Loucy (cell line): ENCODE measurements at regions not wholly inside any gene's neighbourhood (a gene's known extent, or its start where the extent isn't known, plus 50 kb on each side); places are given as distances from the start of the nearest gene placed in this dataset.

Experiments used
- H2AFZ ChIP-seq: fragments of 200-600 bp; sonication (generic); 2 replicates; pipeline ENCODE4 v1.6.0; 2016; ENCODE audit warnings: antibody characterized with exemption, mild to moderate bottlenecking, low read length, moderate library complexity
- H3F3A ChIP-seq: fragments of 200-600 bp; 2 replicates; pipeline ENCODE4 v1.6.0; 2016; ENCODE audit warnings: antibody characterized with exemption, low read depth, mild to moderate bottlenecking
- H3K27me3 ChIP-seq: fragments of 200-600 bp; sonication (generic); 2 replicates; pipeline ENCODE4 v1.6.1; 2014; ENCODE audit warnings: low read length, mild to moderate bottlenecking; ENCODE audit not compliant: insufficient read depth, poor library complexity, severe bottlenecking
- H3K36me3 ChIP-seq: fragments of 200-600 bp; sonication (generic); 2 replicates; pipeline ENCODE4 v1.6.1; 2016; ENCODE audit warnings: low read length; ENCODE audit not compliant: insufficient read depth
- H3K4me1 ChIP-seq: fragments of 200-600 bp; sonication (generic); 2 replicates; pipeline ENCODE4 v1.5.1; 2014; ENCODE audit warnings: low read length, mild to moderate bottlenecking; ENCODE audit not compliant: insufficient read depth, poor library complexity, severe bottlenecking
- H3K4me2 ChIP-seq: fragments of 200-600 bp; sonication (generic); 2 replicates; pipeline ENCODE4 v1.6.0; 2014; ENCODE audit warnings: antibody characterized with exemption, low read length, low read depth, mild to moderate bottlenecking; ENCODE audit not compliant: poor library complexity, severe bottlenecking
- H3K4me3 ChIP-seq: fragments of 200-600 bp; sonication (generic); 2 replicates; pipeline ENCODE4 v1.5.1; 2014; ENCODE audit warnings: low read length, mild to moderate bottlenecking, mixed read lengths; ENCODE audit not compliant: poor library complexity, severe bottlenecking
- H3K79me2 ChIP-seq: fragments of 200-600 bp; sonication (generic); 2 replicates; pipeline ENCODE4 v1.6.1; 2014; ENCODE audit warnings: low read length; ENCODE audit not compliant: insufficient read depth
- H3K9ac ChIP-seq: fragments of 200-600 bp; sonication (generic); 2 replicates; pipeline ENCODE4 v1.6.0; 2014; ENCODE audit warnings: mild to moderate bottlenecking, low read depth, low read length, moderate library complexity; ENCODE audit not compliant: poor library complexity, severe bottlenecking
- H3K9me2 ChIP-seq: fragments of 200-600 bp; sonication (generic); replicated peaks from 2 replicates; pipeline ENCODE4 v1.6.1; 2016; ENCODE audit warnings: low read depth, low read length, mixed read lengths
- H3K9me3 ChIP-seq: fragments of 200-600 bp; sonication (generic); 2 replicates; pipeline ENCODE4 v1.6.1; 2014; ENCODE audit warnings: mild to moderate bottlenecking, antibody characterized with exemption, low read length, low read depth; ENCODE audit not compliant: insufficient read depth
- H4K20me1 ChIP-seq: fragments of 200-600 bp; sonication (generic); 2 replicates; pipeline ENCODE4 v1.6.0; 2014; ENCODE audit warnings: antibody characterized with exemption, low read length, mild to moderate bottlenecking; ENCODE audit not compliant: insufficient read depth, poor library complexity, severe bottlenecking
- EZH2phosphoT487 ChIP-seq: fragments of 200-600 bp; IDR thresholded peaks from 2 replicates; pipeline ENCODE4 v1.6.1; 2018; ENCODE audit warnings: antibody characterized with exemption, mild to moderate bottlenecking, moderate library complexity, borderline replicate concordance
- TF ChIP-seq, protein P1 (sequence below): fragments of 200-600 bp; sonication (generic); conservative IDR thresholded peaks from 2 replicates; pipeline ENCODE4 v1.5.1; 2014; ENCODE audit warnings: mild to moderate bottlenecking, antibody characterized with exemption, low read length

DNA sequence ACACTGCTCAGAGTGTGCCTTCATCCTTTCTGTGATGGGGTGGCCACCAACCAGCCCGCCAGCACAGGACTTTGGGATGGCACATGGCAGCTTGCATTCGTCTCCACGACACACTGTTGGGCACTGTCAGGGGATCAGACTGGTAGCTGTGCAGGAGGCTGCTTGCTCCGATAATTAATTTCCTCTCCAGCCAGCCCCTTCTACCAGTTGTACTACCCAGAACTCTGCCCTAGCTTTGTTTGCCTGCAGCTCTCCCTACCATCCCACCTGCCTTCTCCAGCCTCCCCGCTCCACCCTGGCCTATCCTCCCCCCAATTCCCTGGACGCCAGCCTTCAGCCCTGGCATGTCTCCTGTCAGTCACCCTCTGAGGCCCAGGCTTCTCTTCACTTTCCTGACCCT lies 228.3 kb downstream of the TSHZ3 start:
- TF ChIP-seq, protein P1, sequence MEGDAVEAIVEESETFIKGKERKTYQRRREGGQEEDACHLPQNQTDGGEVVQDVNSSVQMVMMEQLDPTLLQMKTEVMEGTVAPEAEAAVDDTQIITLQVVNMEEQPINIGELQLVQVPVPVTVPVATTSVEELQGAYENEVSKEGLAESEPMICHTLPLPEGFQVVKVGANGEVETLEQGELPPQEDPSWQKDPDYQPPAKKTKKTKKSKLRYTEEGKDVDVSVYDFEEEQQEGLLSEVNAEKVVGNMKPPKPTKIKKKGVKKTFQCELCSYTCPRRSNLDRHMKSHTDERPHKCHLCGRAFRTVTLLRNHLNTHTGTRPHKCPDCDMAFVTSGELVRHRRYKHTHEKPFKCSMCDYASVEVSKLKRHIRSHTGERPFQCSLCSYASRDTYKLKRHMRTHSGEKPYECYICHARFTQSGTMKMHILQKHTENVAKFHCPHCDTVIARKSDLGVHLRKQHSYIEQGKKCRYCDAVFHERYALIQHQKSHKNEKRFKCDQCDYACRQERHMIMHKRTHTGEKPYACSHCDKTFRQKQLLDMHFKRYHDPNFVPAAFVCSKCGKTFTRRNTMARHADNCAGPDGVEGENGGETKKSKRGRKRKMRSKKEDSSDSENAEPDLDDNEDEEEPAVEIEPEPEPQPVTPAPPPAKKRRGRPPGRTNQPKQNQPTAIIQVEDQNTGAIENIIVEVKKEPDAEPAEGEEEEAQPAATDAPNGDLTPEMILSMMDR, result no peak
- TF ChIP-seq EZH2phosphoT487, result no peak

GRCh38 chr19:31119951-31120690 lies 229.1 kb downstream of the TSHZ3 start:
- H4K20me1 ChIP-seq, result no peaks in the 10 kb centered on the region
- no peak overlapping the region for H2AFZ ChIP-seq
- no peaks in the 10 kb centered on the region for H3K9me2 ChIP-seq
- H3K36me3 ChIP-seq, result no peaks in the 10 kb centered on the region
- H3K9me3 ChIP-seq, result peaks cover 6% of the 10 kb centered on the region; the same call in 1 of the 2 replicates
- no peak overlapping the region for H3K4me3 ChIP-seq
- H3K79me2 ChIP-seq, result no peaks in the 10 kb centered on the region
- TF ChIP-seq, protein P1, result no peak
- TF ChIP-seq EZH2phosphoT487, result no peak
- H3F3A ChIP-seq, result no peaks in the 10 kb centered on the region
- H3K27me3 ChIP-seq, result no peaks in the 10 kb centered on the region
- H3K9ac ChIP-seq, result no peak overlapping the region
- no peaks in the 10 kb centered on the region for H3K4me1 ChIP-seq
- no peak overlapping the region for H3K4me2 ChIP-seq

More for the DNA sequence above, 228.3 kb downstream of the TSHZ3 start:
- H3K9me3 ChIP-seq, result peaks cover 6% of the 10 kb centered on the region; the same call in 1 of the 2 replicates
- H3K4me2 ChIP-seq, result no peak overlapping the region
- H3K79me2 ChIP-seq, result no peaks in the 10 kb centered on the region
- no peaks in the 10 kb centered on the region for H3K36me3 ChIP-seq
- no peak overlapping the region for H2AFZ ChIP-seq
- no peaks in the 10 kb centered on the region for H3K27me3 ChIP-seq
- no peaks in the 10 kb centered on the region for H3K9me2 ChIP-seq
- H3K4me3 ChIP-seq, result no peak overlapping the region
- H3K4me1 ChIP-seq, result no peaks in the 10 kb centered on the region
- no peaks in the 10 kb centered on the region for H4K20me1 ChIP-seq
- no peak overlapping the region for H3K9ac ChIP-seq
- H3F3A ChIP-seq, result no peaks in the 10 kb centered on the region

DNA sequence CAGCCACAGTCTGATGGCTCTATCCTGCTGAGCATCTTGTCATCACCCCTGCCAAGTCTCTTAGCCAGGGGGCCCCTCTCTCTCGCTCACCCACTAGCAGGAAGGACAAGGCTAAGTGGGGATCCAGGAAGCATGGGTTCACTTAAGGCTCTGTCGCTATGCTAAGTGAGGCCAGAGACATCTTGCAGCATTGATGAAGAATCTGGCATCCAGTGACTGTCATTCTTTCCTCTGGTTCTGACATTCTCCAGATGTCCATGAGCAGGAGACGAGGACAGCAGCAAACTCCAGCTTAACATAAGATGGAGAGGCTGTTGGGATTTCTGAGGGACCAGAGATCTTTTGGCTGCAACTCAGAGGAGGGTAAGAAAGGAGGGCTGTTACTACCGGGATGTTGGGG lies 230.2 kb downstream of the TSHZ3 start:
- H3K27me3 ChIP-seq, result no peaks in the 10 kb centered on the region
- H2AFZ ChIP-seq, result no peak overlapping the region
- no peaks in the 10 kb centered on the region for H4K20me1 ChIP-seq
- H3K4me1 ChIP-seq, result no peaks in the 10 kb centered on the region
- no peaks in the 10 kb centered on the region for H3K9me2 ChIP-seq
- no peak overlapping the region for H3K4me3 ChIP-seq
- no peak overlapping the region for H3K9ac ChIP-seq
- H3K4me2 ChIP-seq, result no peak overlapping the region
- peaks cover 6% of the 10 kb centered on the region; the same call in 1 of the 2 replicates for H3K9me3 ChIP-seq
- no peaks in the 10 kb centered on the region for H3K36me3 ChIP-seq
- H3K79me2 ChIP-seq, result no peaks in the 10 kb centered on the region
- TF ChIP-seq EZH2phosphoT487, result no peak
- TF ChIP-seq, protein P1, result no peak
- no peaks in the 10 kb centered on the region for H3F3A ChIP-seq
